Erythroblast (primary cell): ENCODE measurements at regions not wholly inside any gene's neighbourhood (a gene's known extent, or its start where the extent isn't known, plus 50 kb on each side); places are given as distances from the start of the nearest gene placed in this dataset.

ENCODE experiments used
- GATA1 ChIP-seq: IDR thresholded peaks from 2 replicates; pipeline ENCODE4 v1.6.1; 2011; ENCODE audit warnings: low read depth, mild to moderate bottlenecking, control low read depth, low read length, moderate library complexity
- POLR2A ChIP-seq: IDR thresholded peaks from 2 replicates; pipeline ENCODE4 v1.6.1; 2011; ENCODE audit warnings: mild to moderate bottlenecking, low read length

DNA sequence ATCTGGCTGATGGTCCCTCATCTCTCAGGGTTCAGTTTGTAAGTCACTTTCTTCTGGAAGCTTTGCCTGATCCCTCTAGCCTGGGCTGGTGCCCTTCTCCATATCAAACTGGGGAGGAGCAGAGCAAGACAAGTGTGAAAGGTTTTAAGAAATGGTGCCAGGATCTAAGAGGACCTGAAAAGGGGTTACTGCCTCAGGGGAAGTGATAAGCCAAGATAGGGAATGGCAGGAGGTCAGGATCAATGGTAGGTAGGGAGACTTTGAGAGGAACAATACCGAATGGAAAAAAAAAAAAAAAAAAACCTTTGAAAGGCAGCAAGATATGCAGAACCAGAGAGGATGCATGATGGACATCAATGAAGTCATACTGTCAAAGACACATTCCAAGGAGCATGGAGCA is 67.5 kb upstream of the TLR4 start:
- TF ChIP-seq POLR2A (no peak), GATA1 (no peak)
